ENCODE measurements at regions not wholly inside any gene's neighbourhood (a gene's known extent, or its start where the extent isn't known, plus 50 kb on each side); places are given as distances from the start of the nearest gene placed in this dataset.

GRCh38 chr14:76675046-76675445 lies 86.2 kb upstream of the VASH1 start:
- TF ChIP-seq CTCF (IDR thresholded peaks at IDR 0.05; ENCODE audit: unreplicated experiment) = no peak
- Mint-ChIP-seq H3K4me1 (ENCODE audit: unreplicated experiment) (no peaks in the 10 kb centered on the region), H3K4me3 (ENCODE audit: unreplicated experiment) (no peak overlapping the region), H3K27me3 (ENCODE audit: unreplicated experiment) (no peaks in the 10 kb centered on the region), H3K36me3 (ENCODE audit: low read depth, unreplicated experiment) (no peaks in the 10 kb centered on the region), H3K9me3 (ENCODE audit: unreplicated experiment) (no peaks in the 10 kb centered on the region), H3K27ac (ENCODE audit: unreplicated experiment) (no peak overlapping the region)
- no peak for DNase-seq (ENCODE audit: low spot score)

- Mint-ChIP-seq H3K27ac (ENCODE audit: unreplicated experiment) (no peak overlapping the region), H3K9me3 (ENCODE audit: unreplicated experiment) (no peaks in the 10 kb centered on the region), H3K27me3 (ENCODE audit: unreplicated experiment) (no peaks in the 10 kb centered on the region), H3K4me3 (ENCODE audit: unreplicated experiment) (no peak overlapping the region), H3K4me1 (ENCODE audit: unreplicated experiment) (no peaks in the 10 kb centered on the region), H3K36me3 (ENCODE audit: low read depth, unreplicated experiment) (no peaks in the 10 kb centered on the region)
- TF ChIP-seq CTCF (IDR thresholded peaks at IDR 0.05; ENCODE audit: unreplicated experiment) = no peak
- no peak for DNase-seq (ENCODE audit: low spot score)
Observed at GRCh38 chr14:76676539-76676938, 84.7 kb upstream of the VASH1 start.

- Mint-ChIP-seq H3K27ac (ENCODE audit: unreplicated experiment) (no peak overlapping the region), H3K4me1 (ENCODE audit: unreplicated experiment) (no peaks in the 10 kb centered on the region), H3K9me3 (ENCODE audit: unreplicated experiment) (no peaks in the 10 kb centered on the region), H3K36me3 (ENCODE audit: low read depth, unreplicated experiment) (no peaks in the 10 kb centered on the region), H3K27me3 (ENCODE audit: unreplicated experiment) (no peaks in the 10 kb centered on the region), H3K4me3 (ENCODE audit: unreplicated experiment) (no peak overlapping the region)
- no peak for DNase-seq (ENCODE audit: low spot score)
- TF ChIP-seq CTCF (IDR thresholded peaks at IDR 0.05; ENCODE audit: unreplicated experiment) = no peak
Observed at GRCh38 chr14:76677534-76678145, 83.6 kb upstream of the VASH1 start.

DNA sequence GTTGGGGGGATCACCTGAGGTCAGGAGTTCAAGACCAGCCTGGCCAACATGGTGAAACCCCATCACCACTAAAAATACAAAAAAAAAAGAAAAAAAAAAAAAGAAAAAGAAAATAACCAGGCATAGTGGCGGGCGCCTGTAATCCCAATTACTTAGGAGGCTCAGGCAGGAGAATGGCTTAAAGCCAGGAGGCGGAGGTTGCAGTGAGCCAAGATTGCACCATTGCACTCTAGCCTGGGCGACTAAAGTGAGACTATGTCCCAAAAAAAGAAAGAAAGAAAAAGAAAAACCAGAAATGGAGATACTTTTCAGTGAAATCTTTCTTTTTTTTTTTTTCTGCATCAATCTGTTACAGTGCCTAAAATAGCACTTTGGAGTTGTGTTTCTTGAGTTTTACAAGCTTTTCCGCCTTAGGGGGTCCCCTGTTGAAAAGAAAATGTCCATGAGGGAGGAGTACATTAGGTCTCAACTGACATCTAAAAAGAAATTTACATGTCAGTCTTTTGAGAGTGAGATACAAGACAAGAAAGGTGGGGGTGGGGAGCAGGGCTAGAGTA lies 82.9 kb upstream of the VASH1 start:
- Mint-ChIP-seq H3K4me1 (ENCODE audit: unreplicated experiment) (no peaks in the 10 kb centered on the region), H3K4me3 (ENCODE audit: unreplicated experiment) (no peak overlapping the region), H3K27ac (ENCODE audit: unreplicated experiment) (no peak overlapping the region), H3K27me3 (ENCODE audit: unreplicated experiment) (no peaks in the 10 kb centered on the region), H3K36me3 (ENCODE audit: low read depth, unreplicated experiment) (no peaks in the 10 kb centered on the region), H3K9me3 (ENCODE audit: unreplicated experiment) (no peaks in the 10 kb centered on the region)
- no peak for TF ChIP-seq CTCF (IDR thresholded peaks at IDR 0.05; ENCODE audit: unreplicated experiment)
- no peak for DNase-seq (ENCODE audit: low spot score)

GRCh38 chr14:76682367-76682766 lies 78.9 kb upstream of the VASH1 start:
- Mint-ChIP-seq H3K9me3 (ENCODE audit: unreplicated experiment) (no peaks in the 10 kb centered on the region), H3K27ac (ENCODE audit: unreplicated experiment) (no peak overlapping the region), H3K4me1 (ENCODE audit: unreplicated experiment) (no peaks in the 10 kb centered on the region), H3K4me3 (ENCODE audit: unreplicated experiment) (no peak overlapping the region), H3K36me3 (ENCODE audit: low read depth, unreplicated experiment) (no peaks in the 10 kb centered on the region), H3K27me3 (ENCODE audit: unreplicated experiment) (no peaks in the 10 kb centered on the region)
- no peak for TF ChIP-seq CTCF (IDR thresholded peaks at IDR 0.05; ENCODE audit: unreplicated experiment)
- no peak for DNase-seq (ENCODE audit: low spot score)

Measured in endothelial cell (in vitro differentiated cells).